ENCODE measurements at regions not wholly inside any gene's neighbourhood (a gene's known extent, or its start where the extent isn't known, plus 50 kb on each side); places are given as distances from the start of the nearest gene placed in this dataset.

- TF ChIP-seq ZNF274 (IDR thresholded peaks at IDR 0.05; ENCODE audit: low read depth, low read length) (no peak), SRF (IDR thresholded peaks at IDR 0.05; ENCODE audit: low read depth) (no peak), EGR1 (IDR thresholded peaks at IDR 0.05; ENCODE audit: low read depth) (no peak), CTCF (IDR thresholded peaks at IDR 0.05 in 2 of 3, conservative IDR thresholded peaks at IDR 0.05 in 1 of 3; ENCODE audit: borderline replicate concordance in 1 of 3, insufficient read depth in 1 of 3, low read depth in 2 of 3, low read length in 2 of 3) (no peak), ELF1 (IDR thresholded peaks at IDR 0.05; ENCODE audit: borderline replicate concordance, low read depth) (no peak), SP1 (IDR thresholded peaks at IDR 0.05; ENCODE audit: low read depth) (no peak), POLR2AphosphoS5 (IDR thresholded peaks at IDR 0.05; ENCODE audit: low read depth, low read length) (no peak), RAD21 (IDR thresholded peaks at IDR 0.05; ENCODE audit: low read depth) (no peak), ATF3 (IDR thresholded peaks at IDR 0.05) (no peak)
Observed at GRCh38 chr5:42013561-42013960, 88.5 kb downstream of the FBXO4 start (continued).

DNA sequence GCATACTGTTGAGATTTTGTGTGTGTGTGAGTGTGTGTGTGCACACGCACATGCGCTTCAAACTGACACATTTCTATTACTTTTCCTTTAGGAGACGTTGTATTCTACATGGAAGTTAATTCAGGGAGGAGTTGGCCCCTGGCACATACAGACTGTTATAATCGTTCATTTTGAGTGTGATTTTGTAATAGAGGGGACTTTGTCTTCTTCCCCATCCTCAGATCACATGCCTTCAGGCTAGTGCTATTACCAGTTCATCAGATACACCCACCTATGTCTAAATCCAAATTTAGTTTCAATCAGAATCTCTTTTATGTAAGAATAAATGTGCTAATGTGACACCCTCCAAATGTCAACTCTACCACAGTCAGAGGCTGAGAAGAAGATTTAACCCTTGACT, 90.2 kb downstream of the FBXO4 start:
- no TSS peak for BruUV-seq (replicated peaks)

More for the DNA sequence above, 90.2 kb downstream of the FBXO4 start:
- H3K4me3 ChIP-seq (replicated peaks in 1 of 2; ENCODE audit: low read depth in 1 of 2, low read length in 2 of 2) = no peak overlapping the region
- ChIA-PET RAD21 (ENCODE audit: low non-redundant PET in 1 of 2, low total read pairs in 2 of 2, uncharacterized antibody in 2 of 2, unreplicated experiment in 2 of 2) (no interaction called here), CTCF (no interaction called here), POLR2A (no interaction called here)
- no peaks in the 10 kb centered on the region for H3K9me3 ChIP-seq (ENCODE audit: control insufficient read depth in 1 of 2, insufficient read depth in 1 of 2, low read depth in 1 of 2, low read length in 2 of 2)
- H3K9ac ChIP-seq (ENCODE audit: low read length) = no peak overlapping the region
- intact Hi-C loops (cut with micrococcal nuclease) = no loop called here
- H3K36me3 ChIP-seq (ENCODE audit: control insufficient read depth in 1 of 2, insufficient read depth in 2 of 2, low read length in 2 of 2) = no peaks in the 10 kb centered on the region
- no peaks in the 10 kb centered on the region for H4K20me1 ChIP-seq (ENCODE audit: insufficient read depth)
- H3K27me3 ChIP-seq (ENCODE audit: insufficient read depth, low read length) = peaks cover 18% of the 10 kb centered on the region; the same call in 1 of the 2 replicates
- TF ChIP-seq POLR2A (IDR thresholded peaks at IDR 0.05; ENCODE audit: borderline replicate concordance, extremely low read depth, insufficient read depth, insufficient read length) = no peak
- no peak for TF ChIP-seq ELF1 (IDR thresholded peaks at IDR 0.05; ENCODE audit: borderline replicate concordance, low read depth)
- no peak for TF ChIP-seq ATF3 (IDR thresholded peaks at IDR 0.05)
- TF ChIP-seq CEBPB (IDR thresholded peaks at IDR 0.05; ENCODE audit: low read depth) = no peak
- TF ChIP-seq RAD21 (IDR thresholded peaks at IDR 0.05; ENCODE audit: low read depth) = no peak
- no peak for TF ChIP-seq ZBTB33 (IDR thresholded peaks at IDR 0.05; ENCODE audit: extremely low read depth, insufficient replicate concordance, low read length)
- TF ChIP-seq EZH2 (IDR thresholded peaks at IDR 0.05) = no peak
- TF ChIP-seq EZH2phosphoT487 (IDR thresholded peaks at IDR 0.05; ENCODE audit: borderline replicate concordance) = no peak
- TF ChIP-seq CTCF (IDR thresholded peaks at IDR 0.05 in 2 of 3, conservative IDR thresholded peaks at IDR 0.05 in 1 of 3; ENCODE audit: borderline replicate concordance in 1 of 3, insufficient read depth in 1 of 3, low read depth in 2 of 3, low read length in 2 of 3) = no peak
- TF ChIP-seq MAX (IDR thresholded peaks at IDR 0.05) = no peak
- TF ChIP-seq FOSL1 (IDR thresholded peaks at IDR 0.05; ENCODE audit: low read depth) = no peak
- no peak for TF ChIP-seq TCF7L2 (IDR thresholded peaks at IDR 0.05; ENCODE audit: borderline replicate concordance, extremely low read depth, insufficient read depth, insufficient read length)
- TF ChIP-seq JUND (IDR thresholded peaks at IDR 0.05) = no peak
- TF ChIP-seq ZNF274 (IDR thresholded peaks at IDR 0.05; ENCODE audit: low read depth, low read length) = no peak
- no peak for TF ChIP-seq EGR1 (IDR thresholded peaks at IDR 0.05; ENCODE audit: low read depth)
- no peak for TF ChIP-seq ZFX (IDR thresholded peaks at IDR 0.05)
- TF ChIP-seq SP1 (IDR thresholded peaks at IDR 0.05; ENCODE audit: low read depth) = no peak
- TF ChIP-seq POLR2AphosphoS5 (IDR thresholded peaks at IDR 0.05; ENCODE audit: low read depth, low read length) = no peak
- no peak for DNase-seq (ENCODE audit: low read depth, low spot score)
- no peak overlapping the region for H3K4me2 ChIP-seq (ENCODE audit: low read length)
- H2AFZ ChIP-seq (ENCODE audit: low read depth, low read length, poor library complexity, severe bottlenecking) = no peak overlapping the region
- no peak for ATAC-seq
- no peak overlapping the region for H3K27ac ChIP-seq (ENCODE audit: low read depth, low read length)
- H3K4me1 ChIP-seq (ENCODE audit: control insufficient read depth in 1 of 2, insufficient read depth in 2 of 2, low read length in 2 of 2) = no peaks in the 10 kb centered on the region
- H3K9me2 ChIP-seq (ENCODE audit: insufficient read depth) = no peaks in the 10 kb centered on the region
- no peaks in the 10 kb centered on the region for H3K79me2 ChIP-seq (ENCODE audit: insufficient read depth, low read length)
